HepG2 (cell line): ENCODE measurements at regions not wholly inside any gene's neighbourhood (a gene's known extent, or its start where the extent isn't known, plus 50 kb on each side); places are given as distances from the start of the nearest gene placed in this dataset.

Source experiments
- ATAC-seq: fragments of 200-7000 bp; cut with Tn5 transposase; 3 replicates; pipeline ENCODE4 v1.9.1; 2020; ENCODE audit warnings: mild to moderate bottlenecking, moderate library complexity
- BruUV-seq: library from RNA; stranded (reverse); fragments of 400-500 nt; replicated peaks from 2 replicates; lab custom pipeline; 2021; lab: Mats Ljungman, UMichigan
- CTCF ChIA-PET: fragments of 300-600 bp; formaldehyde crosslinking; extraction: SDS; loops from one replicate; lab custom pipeline; 2021; ENCODE audit warnings: low total read pairs, inconsistent platforms, low intra/inter-chr PET ratio; lab: Yijun Ruan, JAX
- POLR2A ChIA-PET: fragments of 350-600 bp; sonication (Branson Sonifier 250); formaldehyde crosslinking; loops from one replicate; lab custom pipeline; 2020; ENCODE audit warnings: antibody characterized with exemption, inconsistent platforms; lab: Yijun Ruan, JAX
- DNase-seq: peaks from one replicate; pipeline ENCODE4 v3.0.0-alpha.2; 2015; ENCODE audit warnings: low spot score
- FAIRE-seq: peaks from 3 replicates; lab custom pipeline; 2011; peaks lifted over from hg19 to GRCh38; lab: Jason Lieb, UNC
- H2AFZ ChIP-seq: one replicate; pipeline ENCODE4 v1.6.1; 2011; ENCODE audit warnings: low read length, inconsistent platforms
- H3K27ac ChIP-seq: fragments of 300-600 bp; 3 replicates; pipeline ENCODE4 v1.8.0; 2011; ENCODE audit warnings: mixed run types, mild to moderate bottlenecking, mixed read lengths, low read length, inconsistent platforms; ENCODE audit not compliant: insufficient read depth; ENCODE audit errors: extremely low read length
- H3K27me3 ChIP-seq, 2 experiments: fragments of 200-600 bp in 1 of 2; 2 replicates in 1 of 2; 3 replicates in 1 of 2; pipeline versions ENCODE4 v1.6.0 to v1.8.0; 2011; ENCODE audit warnings: low read length in 2 of 2, mild to moderate bottlenecking in 2 of 2, moderate library complexity in 2 of 2, inconsistent platforms in 1 of 2; ENCODE audit not compliant: insufficient read depth in 2 of 2, control insufficient read depth in 1 of 2
- H3K36me3 ChIP-seq, 2 experiments: fragments of 200-600 bp in 1 of 2; replicated peaks in 1 of 2; 2 replicates in 1 of 2; 3 replicates in 1 of 2; pipeline versions ENCODE4 v1.5.1 to v1.8.0; 2011; ENCODE audit warnings: low read length in 2 of 2, inconsistent platforms in 1 of 2; ENCODE audit not compliant: insufficient read depth in 2 of 2, control insufficient read depth in 1 of 2
- H3K4me1 ChIP-seq: 2 replicates; pipeline ENCODE4 v1.5.1; 2012; ENCODE audit warnings: low read length, inconsistent platforms; ENCODE audit not compliant: insufficient read depth
- H3K4me2 ChIP-seq: 2 replicates; pipeline ENCODE4 v1.6.0; 2011; ENCODE audit warnings: low read depth, low read length, inconsistent platforms
- H3K4me3 ChIP-seq, 3 experiments: fragments of 200-600 bp in 1 of 3; sonication (generic), shearing (Covaris generic) in 1 of 3; replicated peaks in 1 of 3; 2 replicates each; pipeline ENCODE4 v1.5.1; 2011 to 2016; ENCODE audit warnings: low read length in 3 of 3, inconsistent platforms in 2 of 3, low read depth in 2 of 3, mild to moderate bottlenecking in 2 of 3, control low read depth in 1 of 3, mixed read lengths in 1 of 3; ENCODE audit not compliant: insufficient read depth in 1 of 3
- H3K79me2 ChIP-seq: one replicate; pipeline ENCODE4 v1.6.1; 2011; ENCODE audit warnings: low read length, inconsistent platforms; ENCODE audit not compliant: insufficient read depth
- H3K9ac ChIP-seq: 2 replicates; pipeline ENCODE4 v1.6.0; 2011; ENCODE audit warnings: mild to moderate bottlenecking, low read depth, low read length, inconsistent platforms; ENCODE audit not compliant: insufficient read depth
- H3K9me3 ChIP-seq: 2 replicates; pipeline ENCODE4 v1.5.1; 2012; ENCODE audit warnings: mild to moderate bottlenecking, low read length
- H4K20me1 ChIP-seq: 2 replicates; pipeline ENCODE4 v1.6.0; 2011; ENCODE audit warnings: inconsistent platforms, mild to moderate bottlenecking, low read length, moderate library complexity; ENCODE audit not compliant: insufficient read depth
- HIVEP1 ChIP-seq: sonication (generic); formaldehyde crosslinking; IDR thresholded peaks from 2 replicates; pipeline ENCODE4 v1.4.0; 2020; ENCODE audit warnings: mild to moderate bottlenecking, missing genetic modification reagents
- SETDB1 ChIP-seq: sonication (generic); formaldehyde crosslinking; IDR thresholded peaks from 2 replicates; pipeline ENCODE4 v1.5.1; 2020; ENCODE audit warnings: missing genetic modification reagents, mild to moderate bottlenecking, borderline replicate concordance
- ZMYM4 ChIP-seq: sonication (generic); formaldehyde crosslinking; IDR thresholded peaks from 2 replicates; pipeline ENCODE4 v1.8.1; 2023; ENCODE audit warnings: mild to moderate bottlenecking, missing genetic modification reagents
- ZNF10 ChIP-seq: sonication (generic); formaldehyde crosslinking; IDR thresholded peaks from 2 replicates; pipeline ENCODE4 v1.4.0; 2020; ENCODE audit warnings: mild to moderate bottlenecking, low read depth, missing genetic modification reagents, borderline replicate concordance
- WGBS: methylation state at CpG from one replicate; pipeline ENCODE4 v1.1.6; 2017; ENCODE audit warnings: low lambda C conversion rate; 5-methylcytosine and 5-hydroxymethylcytosine counted together
- in situ Hi-C: cut with HindIII; loops from 2 replicates; pipeline ENCODE4 v1.10.0; 2017; ENCODE audit warnings: low pct_unique_long_range_greater_than_20kb; ENCODE audit not compliant: extremely low pct_ligation_motif_present
- intact Hi-C: fragments of 100-400 bp; cut with micrococcal nuclease; formaldehyde crosslinking; loops from one replicate; pipeline ENCODE4 v1.10.0; 2022; ENCODE audit not compliant: unreplicated experiment
- TF ChIP-seq, protein P1 (sequence below): sonication (generic); formaldehyde crosslinking; IDR thresholded peaks from 2 replicates; pipeline ENCODE4 v1.8.0; 2022; ENCODE audit warnings: missing genetic modification reagents, mild to moderate bottlenecking, moderate library complexity, borderline replicate concordance
- TF ChIP-seq, protein P2 (sequence below): sonication (generic); formaldehyde crosslinking; IDR thresholded peaks from 2 replicates; pipeline ENCODE4 v1.4.0; 2020; ENCODE audit warnings: missing genetic modification reagents, mild to moderate bottlenecking, borderline replicate concordance

DNA sequence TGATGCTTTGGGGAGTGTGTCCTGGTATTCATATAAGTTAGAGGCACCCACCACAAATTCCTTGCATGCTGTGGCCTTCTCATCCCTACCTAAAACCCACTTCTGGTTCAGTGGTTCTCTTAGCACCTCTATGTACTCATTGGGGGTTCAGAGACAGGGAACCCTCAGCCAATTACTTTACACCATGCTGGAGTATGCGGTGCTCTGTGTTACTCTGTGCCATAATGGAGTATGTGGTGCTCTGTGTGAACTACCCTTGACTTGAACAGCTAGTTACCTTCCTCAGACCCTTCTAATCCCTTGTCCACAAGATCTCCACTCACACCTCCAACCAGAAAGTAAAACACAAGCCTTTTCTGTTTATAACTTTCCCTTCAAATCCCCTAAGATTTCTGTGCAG is 172.5 kb upstream of the E2F7 start:
- ATAC-seq (no peak), DNase-seq (no peak), FAIRE-seq (no peak)
- no peaks in the 10 kb centered on the region for H3K9me3 ChIP-seq
- no peak overlapping the region for H3K9ac ChIP-seq
- POLR2A ChIA-PET: no interaction called here
- CTCF ChIA-PET: no interaction called here
- H4K20me1 ChIP-seq: no peaks in the 10 kb centered on the region
- intact Hi-C loops: no loop called here
- H2AFZ ChIP-seq: no peak overlapping the region
- no peaks in the 10 kb centered on the region for H3K27me3 ChIP-seq
- no peaks in the 10 kb centered on the region for H3K36me3 ChIP-seq
- in situ Hi-C loops: no loop called here
- H3K79me2 ChIP-seq: no peaks in the 10 kb centered on the region
- no peak for TF ChIP-seq SETDB1 (CRISPR knock-in tag)
- TF ChIP-seq, protein P1, sequence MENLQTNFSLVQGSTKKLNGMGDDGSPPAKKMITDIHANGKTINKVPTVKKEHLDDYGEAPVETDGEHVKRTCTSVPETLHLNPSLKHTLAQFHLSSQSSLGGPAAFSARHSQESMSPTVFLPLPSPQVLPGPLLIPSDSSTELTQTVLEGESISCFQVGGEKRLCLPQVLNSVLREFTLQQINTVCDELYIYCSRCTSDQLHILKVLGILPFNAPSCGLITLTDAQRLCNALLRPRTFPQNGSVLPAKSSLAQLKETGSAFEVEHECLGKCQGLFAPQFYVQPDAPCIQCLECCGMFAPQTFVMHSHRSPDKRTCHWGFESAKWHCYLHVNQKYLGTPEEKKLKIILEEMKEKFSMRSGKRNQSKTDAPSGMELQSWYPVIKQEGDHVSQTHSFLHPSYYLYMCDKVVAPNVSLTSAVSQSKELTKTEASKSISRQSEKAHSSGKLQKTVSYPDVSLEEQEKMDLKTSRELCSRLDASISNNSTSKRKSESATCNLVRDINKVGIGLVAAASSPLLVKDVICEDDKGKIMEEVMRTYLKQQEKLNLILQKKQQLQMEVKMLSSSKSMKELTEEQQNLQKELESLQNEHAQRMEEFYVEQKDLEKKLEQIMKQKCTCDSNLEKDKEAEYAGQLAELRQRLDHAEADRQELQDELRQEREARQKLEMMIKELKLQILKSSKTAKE (CRISPR knock-in tag): no peak
- TF ChIP-seq, protein P2, sequence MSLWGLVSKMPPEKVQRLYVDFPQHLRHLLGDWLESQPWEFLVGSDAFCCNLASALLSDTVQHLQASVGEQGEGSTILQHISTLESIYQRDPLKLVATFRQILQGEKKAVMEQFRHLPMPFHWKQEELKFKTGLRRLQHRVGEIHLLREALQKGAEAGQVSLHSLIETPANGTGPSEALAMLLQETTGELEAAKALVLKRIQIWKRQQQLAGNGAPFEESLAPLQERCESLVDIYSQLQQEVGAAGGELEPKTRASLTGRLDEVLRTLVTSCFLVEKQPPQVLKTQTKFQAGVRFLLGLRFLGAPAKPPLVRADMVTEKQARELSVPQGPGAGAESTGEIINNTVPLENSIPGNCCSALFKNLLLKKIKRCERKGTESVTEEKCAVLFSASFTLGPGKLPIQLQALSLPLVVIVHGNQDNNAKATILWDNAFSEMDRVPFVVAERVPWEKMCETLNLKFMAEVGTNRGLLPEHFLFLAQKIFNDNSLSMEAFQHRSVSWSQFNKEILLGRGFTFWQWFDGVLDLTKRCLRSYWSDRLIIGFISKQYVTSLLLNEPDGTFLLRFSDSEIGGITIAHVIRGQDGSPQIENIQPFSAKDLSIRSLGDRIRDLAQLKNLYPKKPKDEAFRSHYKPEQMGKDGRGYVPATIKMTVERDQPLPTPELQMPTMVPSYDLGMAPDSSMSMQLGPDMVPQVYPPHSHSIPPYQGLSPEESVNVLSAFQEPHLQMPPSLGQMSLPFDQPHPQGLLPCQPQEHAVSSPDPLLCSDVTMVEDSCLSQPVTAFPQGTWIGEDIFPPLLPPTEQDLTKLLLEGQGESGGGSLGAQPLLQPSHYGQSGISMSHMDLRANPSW: no peak
- TF ChIP-seq HIVEP1 (CRISPR knock-in tag): no peak
- TF ChIP-seq ZMYM4 (CRISPR knock-in tag): no peak
- TF ChIP-seq ZNF10: no peak
- no peak overlapping the region for H3K27ac ChIP-seq
- 0% methylated on average over 1 of the region's 1 CpG for WGBS
- H3K4me2 ChIP-seq: no peak overlapping the region
- H3K4me3 ChIP-seq: no peak overlapping the region
- H3K4me1 ChIP-seq: no peaks in the 10 kb centered on the region
- BruUV-seq: no TSS peak
